HG02571 (cell line): ENCODE measurements at regions not wholly inside any gene's neighbourhood (a gene's known extent, or its start where the extent isn't known, plus 50 kb on each side); places are given as distances from the start of the nearest gene placed in this dataset.
"Not testable (repeated sequence)": the region's sequence is repeated elsewhere in the genome, so short reads cannot be mapped to it uniquely, and the experiment has no call there.

Experiments
- ATAC-seq: cut with Tn5 transposase; IDR thresholded peaks from one replicate; pipeline ENCODE4 v1.9.1; 2021; ENCODE audit warnings: mild to moderate bottlenecking, moderate library complexity; ENCODE audit not compliant: unreplicated experiment

DNA sequence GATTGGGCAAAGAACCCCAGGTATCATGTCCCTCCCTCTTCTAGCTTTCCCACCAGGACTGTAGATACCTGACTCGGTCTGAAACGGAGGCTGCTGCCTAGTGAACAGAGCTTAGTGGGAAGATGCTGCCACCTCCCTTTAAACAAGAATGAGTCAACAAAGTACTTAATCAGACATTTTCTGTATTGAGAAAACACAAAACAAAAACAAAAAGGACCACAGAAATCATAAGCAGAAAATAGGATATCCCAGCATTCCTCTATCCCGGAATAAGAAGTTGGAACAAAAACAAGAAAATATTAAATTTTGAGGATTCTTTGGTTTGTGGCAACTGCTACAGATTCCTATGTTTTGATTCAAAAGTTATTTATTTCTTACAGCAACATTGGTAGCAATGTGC, 51.7 kb upstream of the COL8A1 start:
- ATAC-seq, result no peak

- ATAC-seq, result no peak
Measured at GRCh38 chr3:99579965-99580364, 58.4 kb upstream of the COL8A1 start.

DNA sequence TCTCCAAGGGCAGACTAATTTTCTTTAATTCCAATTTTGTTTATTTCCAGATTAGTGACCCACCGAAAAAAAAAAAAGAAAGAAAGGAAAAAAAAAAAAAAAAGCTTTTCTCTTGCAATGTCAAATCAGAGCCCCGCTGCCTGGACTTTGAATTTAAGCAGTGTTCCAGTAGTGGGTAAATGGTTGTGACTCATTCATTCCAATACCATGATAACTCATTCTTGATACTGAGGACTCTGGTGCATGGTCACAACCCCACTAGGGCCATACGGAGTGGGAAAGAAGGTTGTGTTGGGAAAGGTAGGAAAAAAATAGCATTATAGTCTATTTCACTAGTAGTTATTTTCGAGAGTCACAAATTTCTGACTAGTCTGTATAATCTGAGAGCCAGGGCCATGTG, 59.1 kb upstream of the COL8A1 start:
- ATAC-seq, result no peak

DNA sequence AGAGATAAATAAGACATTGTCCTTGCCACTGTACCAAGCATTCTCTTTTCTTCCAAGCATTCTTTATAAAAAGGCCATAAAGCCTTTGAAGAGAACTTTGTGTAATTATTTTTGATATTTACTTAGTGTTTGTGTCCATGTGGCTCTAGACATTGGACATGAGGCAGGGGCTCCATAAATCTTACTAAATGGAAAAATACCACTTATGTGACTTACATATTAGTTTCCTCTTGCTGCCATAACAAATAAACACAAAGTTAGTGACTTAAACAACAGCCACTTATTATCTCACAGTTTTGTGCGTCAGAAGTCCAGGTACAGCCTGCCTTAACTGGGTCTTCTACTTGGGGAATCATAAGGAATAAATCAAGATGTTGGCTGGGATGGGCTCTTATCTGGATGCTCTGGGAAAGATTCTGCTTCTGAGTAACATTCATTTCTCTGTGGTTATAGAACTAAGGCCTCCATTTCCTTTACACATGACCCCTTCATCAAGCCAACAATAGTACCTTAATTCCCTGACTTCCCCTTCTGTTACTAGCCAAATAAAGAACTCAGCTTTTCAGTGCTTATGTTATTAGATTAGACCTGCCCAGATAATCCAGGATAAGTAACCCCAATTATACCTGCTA, 59.9 kb upstream of the COL8A1 start:
- no peak for ATAC-seq

DNA sequence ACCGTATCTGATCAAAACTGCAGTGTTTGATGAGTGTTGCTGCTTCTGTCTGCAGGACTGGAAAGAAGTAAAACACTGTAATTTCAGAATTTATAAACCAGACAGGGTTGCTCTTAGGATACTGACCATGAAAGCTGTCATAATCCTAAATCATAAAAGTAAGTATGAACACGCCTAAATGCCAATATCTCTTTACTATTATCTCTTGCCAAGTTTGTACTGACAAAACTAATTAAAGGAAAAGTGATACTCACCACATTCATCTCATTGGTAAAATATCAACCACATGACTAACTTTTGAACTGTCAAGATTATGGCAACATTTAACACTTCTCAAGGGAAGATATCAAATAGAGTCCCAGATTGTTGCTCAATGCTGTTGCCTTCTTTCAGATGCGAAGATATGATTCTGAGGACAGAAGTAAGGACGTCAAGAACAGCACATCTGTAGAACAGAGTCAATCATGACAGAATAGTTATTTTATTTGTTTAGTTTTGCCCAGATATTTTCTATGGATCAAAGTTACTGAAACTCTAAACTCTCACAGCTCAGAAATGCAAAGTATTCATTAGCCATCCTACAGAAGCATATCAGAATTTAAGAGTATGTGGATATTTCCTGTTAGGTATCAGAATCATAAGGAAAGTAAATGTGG, 61.4 kb upstream of the COL8A1 start:
- no peak for ATAC-seq

GRCh38 chr3:99575683-99576082, 62.7 kb upstream of the COL8A1 start:
- ATAC-seq, result no peak

DNA sequence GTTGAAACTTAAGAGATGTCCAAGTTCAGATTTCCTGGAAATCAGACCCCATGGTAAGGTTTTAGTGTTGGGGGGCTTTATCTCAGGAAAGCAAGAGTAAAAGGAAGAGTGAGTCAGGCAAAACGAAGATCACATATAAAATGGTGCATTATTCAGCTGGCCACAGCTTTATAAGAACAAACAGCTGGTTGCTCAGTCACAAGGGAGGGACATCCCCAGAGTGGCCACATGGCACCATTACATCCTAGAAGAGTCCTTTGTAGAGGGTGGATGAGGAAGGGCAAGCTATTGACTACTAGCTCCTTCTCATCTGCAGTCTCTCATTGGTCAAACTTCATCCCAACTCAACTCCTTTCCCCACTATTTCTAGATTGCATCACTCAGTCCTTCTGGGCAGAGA, 68.3 kb upstream of the COL8A1 start:
- ATAC-seq, result no peak

DNA sequence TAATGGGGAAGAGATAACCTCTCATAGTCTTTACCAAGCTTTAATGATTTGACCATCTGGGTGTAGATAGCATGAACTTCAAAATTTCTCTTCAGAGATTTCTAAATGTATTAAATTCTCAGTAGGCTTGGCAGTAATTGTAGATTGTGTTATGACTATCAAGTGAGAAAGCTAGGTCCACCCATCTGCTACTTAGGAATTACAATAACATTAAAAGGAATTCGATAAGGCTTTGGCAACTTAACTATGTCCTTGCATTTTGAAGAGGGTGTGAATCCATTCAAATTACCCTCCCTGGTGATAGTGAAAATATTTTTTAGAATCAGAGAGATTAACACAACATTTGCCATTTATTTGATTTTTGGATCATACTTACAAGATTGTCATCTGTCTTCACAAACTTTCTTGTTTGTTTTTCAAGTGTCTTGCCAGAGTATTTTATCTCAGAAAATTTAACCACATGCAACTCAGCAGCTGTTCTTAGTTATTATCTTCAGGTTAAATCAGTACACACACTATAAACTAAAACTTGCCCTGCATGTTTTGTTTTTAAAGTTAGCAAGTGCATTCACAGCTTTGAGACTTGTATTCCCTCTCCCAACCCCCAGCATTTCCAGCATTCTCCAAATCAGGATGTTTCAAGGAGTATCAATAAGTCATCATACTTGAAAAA, 69.6 kb upstream of the COL8A1 start:
- ATAC-seq, result no peak

GRCh38 chr3:99565331-99565730, 73.1 kb upstream of the COL8A1 start:
- ATAC-seq, result no peak

GRCh38 chr3:99562990-99563607, 75.3 kb upstream of the COL8A1 start:
- no peak for ATAC-seq

DNA sequence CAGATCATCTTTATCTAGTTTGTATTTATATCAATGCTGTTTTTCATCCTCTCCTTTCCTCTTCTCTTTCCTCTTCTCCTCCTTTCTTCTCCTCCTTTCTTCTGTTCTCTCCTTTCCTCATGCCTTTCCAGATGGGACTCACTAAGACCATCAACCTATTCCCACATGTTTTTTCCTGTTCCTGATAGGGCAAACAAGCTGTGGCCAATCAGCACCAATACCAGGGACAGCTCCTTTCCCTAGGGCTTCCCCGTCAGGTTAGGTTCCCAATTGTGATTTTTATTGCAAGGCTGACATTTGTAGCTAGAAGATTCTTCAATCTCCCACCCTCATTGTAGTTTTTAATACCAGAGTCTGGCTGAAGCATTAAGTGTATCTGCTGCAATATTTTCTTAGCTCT, 76.3 kb upstream of the COL8A1 start:
- no peak for ATAC-seq

- ATAC-seq, result no peak
Measured at GRCh38 chr3:99561056-99561455, 77.3 kb upstream of the COL8A1 start.

DNA sequence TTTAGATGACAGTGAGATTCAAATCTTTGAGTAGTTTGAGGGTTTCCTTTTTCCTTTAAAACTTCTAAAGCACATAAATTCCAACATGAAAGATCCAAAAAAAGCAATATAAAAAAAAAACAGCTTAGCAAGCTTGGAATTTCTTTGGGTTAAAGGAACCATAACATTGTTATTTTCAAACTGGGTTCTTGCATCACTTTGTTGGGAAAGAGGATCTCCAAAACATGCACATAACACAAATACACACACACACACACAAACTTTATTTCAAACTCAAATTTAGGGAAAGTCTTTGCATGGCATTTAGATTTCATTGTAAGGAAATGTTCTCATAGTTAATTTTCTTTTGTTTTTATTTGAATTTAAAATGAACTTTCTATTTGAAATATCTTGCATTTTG, 79.2 kb upstream of the COL8A1 start:
- no peak for ATAC-seq

GRCh38 chr3:99555885-99556284, 82.5 kb upstream of the COL8A1 start:
- not testable (repeated sequence) for ATAC-seq

DNA sequence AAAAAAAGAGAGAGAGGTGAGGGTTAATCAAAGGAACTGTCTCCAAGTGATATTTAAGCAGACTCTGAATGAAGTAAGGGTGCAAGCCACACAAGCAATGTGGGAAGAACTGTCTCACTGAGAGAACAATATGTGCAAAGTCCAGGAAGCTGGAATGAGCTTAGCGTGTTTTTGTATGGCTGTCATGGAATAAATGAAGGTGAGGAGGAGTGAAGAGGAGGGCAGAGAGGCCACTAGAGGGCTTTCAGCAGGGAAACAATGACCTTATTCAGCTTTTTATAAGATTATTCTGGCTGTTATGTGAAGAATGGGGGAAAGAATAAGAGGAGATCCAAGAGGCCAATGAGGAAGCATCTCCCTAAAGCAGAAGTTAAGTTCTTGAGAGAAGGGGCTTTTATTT, 86.9 kb upstream of the COL8A1 start:
- ATAC-seq, result no peak

GRCh38 chr3:99549957-99550603, 88.3 kb upstream of the COL8A1 start:
- ATAC-seq, result no peak

DNA sequence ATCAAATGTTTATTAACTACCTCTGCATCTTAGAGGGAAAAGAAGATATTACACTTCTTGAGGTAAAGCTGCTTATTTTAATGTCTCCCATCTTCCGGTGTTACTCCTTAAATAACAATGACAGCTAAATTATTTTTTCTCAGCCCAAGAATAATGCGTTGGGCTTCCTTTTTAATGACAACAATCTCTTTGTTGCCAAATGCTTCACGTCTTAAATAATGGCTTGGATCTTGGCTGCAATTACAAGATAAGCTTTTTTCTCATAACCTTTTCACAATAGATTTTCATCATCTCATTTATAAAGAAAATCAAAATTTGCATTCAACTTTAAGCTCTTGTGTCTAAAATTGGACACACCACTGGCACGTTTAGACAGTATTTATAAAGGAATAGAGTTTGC, 89.2 kb upstream of the COL8A1 start:
- ATAC-seq, result no peak

DNA sequence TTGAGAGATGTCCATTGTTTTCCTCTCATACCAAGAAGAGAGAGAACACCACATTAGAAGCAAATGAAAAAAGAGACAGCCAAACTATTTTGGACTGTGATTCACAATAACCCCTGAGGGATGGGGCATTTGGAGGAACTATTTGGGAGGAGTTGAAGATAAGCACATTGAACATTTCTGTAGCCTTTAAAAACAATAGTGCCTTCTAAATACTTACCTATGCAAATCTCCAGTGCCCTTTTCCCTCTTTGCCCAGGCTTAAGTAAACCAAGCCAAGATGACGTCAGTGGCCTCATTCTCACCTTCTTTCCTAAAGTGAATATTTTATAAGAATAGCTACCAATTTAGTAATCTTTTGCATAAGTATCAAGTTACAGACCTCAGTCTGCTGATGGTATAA, 89.7 kb upstream of the COL8A1 start:
- no peak for ATAC-seq

DNA sequence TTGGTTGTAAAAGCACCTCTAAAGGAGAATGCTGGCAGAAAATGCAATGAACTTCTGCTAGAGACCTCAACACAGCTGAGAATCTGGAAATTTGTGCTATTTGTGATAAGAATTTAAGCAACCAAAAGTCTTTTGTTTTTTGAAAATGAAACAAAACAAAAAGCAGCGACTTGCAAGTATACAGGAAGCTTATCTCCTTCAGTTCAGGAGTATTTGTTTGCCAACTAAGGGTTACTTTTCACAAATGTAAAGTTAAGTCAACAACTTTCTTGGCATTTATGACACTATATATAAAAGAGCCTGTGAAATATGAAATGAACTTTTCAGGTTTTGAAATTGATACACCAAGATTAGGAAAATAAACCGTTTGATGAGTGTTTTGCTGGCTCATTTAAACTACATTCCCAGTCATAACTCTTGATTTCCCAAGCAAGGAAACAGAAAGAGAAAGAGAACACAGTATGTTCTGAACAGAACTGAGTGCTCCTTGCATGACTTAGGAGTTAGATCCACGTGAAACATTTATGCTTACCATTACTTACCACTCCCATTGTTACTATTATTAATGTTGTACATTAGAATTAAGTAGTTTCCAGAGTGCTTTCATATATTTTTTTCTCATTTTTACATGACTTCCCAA, 92.3 kb upstream of the COL8A1 start:
- ATAC-seq, result no peak

- no peak for ATAC-seq
Measured at GRCh38 chr3:99544786-99545281, 93.6 kb upstream of the COL8A1 start.

DNA sequence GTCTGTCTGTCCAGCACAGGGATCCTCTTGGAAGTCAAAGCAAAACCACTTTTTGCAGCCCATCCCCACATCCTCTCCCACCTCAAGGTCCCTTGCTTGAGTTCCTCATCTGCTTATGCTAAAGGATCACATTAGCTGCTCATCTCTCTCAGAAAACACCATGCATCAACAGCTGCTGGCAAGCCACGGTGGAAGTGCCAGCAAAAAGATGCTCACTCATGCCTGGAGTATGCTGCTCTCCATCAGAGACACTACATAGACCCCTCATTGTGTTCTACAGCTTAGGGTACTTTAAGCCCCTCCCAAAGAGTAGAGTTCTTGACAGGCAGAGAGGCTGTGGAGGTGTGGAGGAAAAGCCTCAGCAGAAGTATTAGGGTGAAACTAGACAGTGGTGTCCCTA, 94.6 kb upstream of the COL8A1 start:
- no peak for ATAC-seq
